WTC11 (cell line): ENCODE measurements at regions not wholly inside any gene's neighbourhood (a gene's known extent, or its start where the extent isn't known, plus 50 kb on each side); places are given as distances from the start of the nearest gene placed in this dataset.

Source experiments
- AFF4 ChIP-seq: sonication (generic); formaldehyde crosslinking; IDR thresholded peaks from 2 replicates; pipeline ENCODE4 v1.8.1; 2023; ENCODE audit warnings: mild to moderate bottlenecking, missing genetic modification reagents, borderline replicate concordance
- ATF1 ChIP-seq: sonication (generic); formaldehyde crosslinking; IDR thresholded peaks from 2 replicates; pipeline ENCODE4 v1.8.1; 2023; ENCODE audit warnings: mild to moderate bottlenecking, moderate library complexity, missing genetic modification reagents
- ATF3 ChIP-seq: sonication (generic); formaldehyde crosslinking; conservative IDR thresholded peaks from 2 replicates; pipeline ENCODE4 v1.8.1; 2022; ENCODE audit warnings: mild to moderate bottlenecking, missing genetic modification reagents
- CTCF ChIP-seq: fragments of 200-600 bp; IDR thresholded peaks from 2 replicates; pipeline ENCODE4 v1.8.0; 2022; ENCODE audit warnings: antibody characterized with exemption
- E2F1 ChIP-seq: sonication (generic); formaldehyde crosslinking; IDR thresholded peaks from 2 replicates; pipeline ENCODE4 v1.8.0; 2022; ENCODE audit warnings: mild to moderate bottlenecking, missing genetic modification reagents
- ESRRA ChIP-seq: sonication (generic); formaldehyde crosslinking; IDR thresholded peaks from 2 replicates; pipeline ENCODE4 v1.8.1; 2022; ENCODE audit warnings: mild to moderate bottlenecking, missing genetic modification reagents, borderline replicate concordance
- GABPB1 ChIP-seq: sonication (generic); formaldehyde crosslinking; IDR thresholded peaks from 2 replicates; pipeline ENCODE4 v1.8.1; 2023; ENCODE audit warnings: mild to moderate bottlenecking, missing genetic modification reagents
- HMGXB4 ChIP-seq: sonication (generic); formaldehyde crosslinking; IDR thresholded peaks from 2 replicates; pipeline ENCODE4 v1.8.1; 2023; ENCODE audit warnings: mild to moderate bottlenecking, moderate library complexity, missing genetic modification reagents
- MAX ChIP-seq: sonication (generic); formaldehyde crosslinking; IDR thresholded peaks from 2 replicates; pipeline ENCODE4 v1.8.0; 2022; ENCODE audit warnings: mild to moderate bottlenecking, missing genetic modification reagents
- RELA ChIP-seq: sonication (generic); formaldehyde crosslinking; IDR thresholded peaks from 2 replicates; pipeline ENCODE4 v1.8.1; 2022; ENCODE audit warnings: missing genetic modification reagents, mild to moderate bottlenecking, borderline replicate concordance
- SP1 ChIP-seq: sonication (generic); formaldehyde crosslinking; conservative IDR thresholded peaks from 2 replicates; pipeline ENCODE4 v1.8.1; 2022; ENCODE audit warnings: missing genetic modification reagents
- USF1 ChIP-seq: sonication (generic); formaldehyde crosslinking; IDR thresholded peaks from 2 replicates; pipeline ENCODE4 v1.8.0; 2022; ENCODE audit warnings: mild to moderate bottlenecking, missing genetic modification reagents

GRCh38 chr10:28397229-28397628, 94.4 kb upstream of the MPP7 start:
- TF ChIP-seq ATF1 (CRISPR knock-in tag) (no peak), ESRRA (CRISPR knock-in tag) (no peak), CTCF (no peak), USF1 (CRISPR knock-in tag) (no peak), AFF4 (CRISPR knock-in tag) (no peak), MAX (CRISPR knock-in tag) (no peak), ATF3 (CRISPR knock-in tag) (no peak), RELA (no peak), HMGXB4 (no peak), E2F1 (CRISPR knock-in tag) (no peak), SP1 (no peak), GABPB1 (no peak)
